ENCODE measurements at regions not wholly inside any gene's neighbourhood (a gene's known extent, or its start where the extent isn't known, plus 50 kb on each side); places are given as distances from the start of the nearest gene placed in this dataset.

DNA sequence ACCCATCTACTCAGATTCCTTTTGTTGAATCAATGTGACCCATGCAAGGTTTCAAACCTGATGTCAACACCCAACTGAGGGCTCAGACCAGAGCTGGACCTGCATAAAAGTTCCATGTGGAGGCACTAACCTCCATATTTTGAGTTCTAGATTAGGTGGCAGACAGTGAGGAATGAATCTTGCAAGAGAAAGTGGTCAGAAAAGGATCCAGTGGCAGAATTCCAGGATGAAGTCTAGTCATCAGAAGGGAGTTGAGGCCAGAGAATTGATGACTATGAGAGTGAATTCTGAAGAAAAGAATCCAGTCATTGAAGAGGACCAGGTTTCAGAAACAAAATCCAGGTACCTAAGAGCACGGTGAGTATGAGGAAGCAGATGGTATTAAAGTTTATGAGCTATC is 205.1 kb upstream of the RGMB start:
- H3K36me3 Mint-ChIP-seq (ENCODE audit: low read depth): no peaks in the 10 kb centered on the region
- H3K9me3 Mint-ChIP-seq: no peaks in the 10 kb centered on the region
- H3K27ac Mint-ChIP-seq: no peak overlapping the region
- no peaks in the 10 kb centered on the region for H3K27me3 Mint-ChIP-seq (ENCODE audit: insufficient read depth)
- H3K4me1 Mint-ChIP-seq (ENCODE audit: low read depth): peaks cover 43% of the 10 kb centered on the region
- DNase-seq: peak; percentile 43
- TF ChIP-seq, protein P1, sequence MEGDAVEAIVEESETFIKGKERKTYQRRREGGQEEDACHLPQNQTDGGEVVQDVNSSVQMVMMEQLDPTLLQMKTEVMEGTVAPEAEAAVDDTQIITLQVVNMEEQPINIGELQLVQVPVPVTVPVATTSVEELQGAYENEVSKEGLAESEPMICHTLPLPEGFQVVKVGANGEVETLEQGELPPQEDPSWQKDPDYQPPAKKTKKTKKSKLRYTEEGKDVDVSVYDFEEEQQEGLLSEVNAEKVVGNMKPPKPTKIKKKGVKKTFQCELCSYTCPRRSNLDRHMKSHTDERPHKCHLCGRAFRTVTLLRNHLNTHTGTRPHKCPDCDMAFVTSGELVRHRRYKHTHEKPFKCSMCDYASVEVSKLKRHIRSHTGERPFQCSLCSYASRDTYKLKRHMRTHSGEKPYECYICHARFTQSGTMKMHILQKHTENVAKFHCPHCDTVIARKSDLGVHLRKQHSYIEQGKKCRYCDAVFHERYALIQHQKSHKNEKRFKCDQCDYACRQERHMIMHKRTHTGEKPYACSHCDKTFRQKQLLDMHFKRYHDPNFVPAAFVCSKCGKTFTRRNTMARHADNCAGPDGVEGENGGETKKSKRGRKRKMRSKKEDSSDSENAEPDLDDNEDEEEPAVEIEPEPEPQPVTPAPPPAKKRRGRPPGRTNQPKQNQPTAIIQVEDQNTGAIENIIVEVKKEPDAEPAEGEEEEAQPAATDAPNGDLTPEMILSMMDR (IDR thresholded peaks at IDR 0.05): no peak
- no peak overlapping the region for H3K4me3 Mint-ChIP-seq

- Mint-ChIP-seq H3K4me3 (no peak overlapping the region), H3K27ac (no peak overlapping the region), H3K9me3 (no peaks in the 10 kb centered on the region), H3K36me3 (ENCODE audit: low read depth) (no peaks in the 10 kb centered on the region), H3K4me1 (ENCODE audit: low read depth) (peaks cover 43% of the 10 kb centered on the region), H3K27me3 (ENCODE audit: insufficient read depth) (no peaks in the 10 kb centered on the region)
- DNase-seq: no peak
- TF ChIP-seq, protein P1 (IDR thresholded peaks at IDR 0.05): no peak
Measured at GRCh38 chr5:98569288-98569687, 204.2 kb upstream of the RGMB start.

- TF ChIP-seq, protein P1 (IDR thresholded peaks at IDR 0.05): no peak
- no peak overlapping the region for H3K27ac Mint-ChIP-seq
- H3K9me3 Mint-ChIP-seq: no peaks in the 10 kb centered on the region
- H3K4me3 Mint-ChIP-seq: no peak overlapping the region
- no peaks in the 10 kb centered on the region for H3K36me3 Mint-ChIP-seq (ENCODE audit: low read depth)
- H3K4me1 Mint-ChIP-seq (ENCODE audit: low read depth): peaks cover 43% of the 10 kb centered on the region
- H3K27me3 Mint-ChIP-seq (ENCODE audit: insufficient read depth): no peaks in the 10 kb centered on the region
- DNase-seq: peak; percentile 48
Measured at GRCh38 chr5:98570010-98570409, 203.5 kb upstream of the RGMB start.

GRCh38 chr5:98570661-98571191 is 202.7 kb upstream of the RGMB start:
- Mint-ChIP-seq H3K27me3 (ENCODE audit: insufficient read depth) (no peaks in the 10 kb centered on the region), H3K9me3 (no peaks in the 10 kb centered on the region), H3K4me1 (ENCODE audit: low read depth) (peaks cover 43% of the 10 kb centered on the region), H3K36me3 (ENCODE audit: low read depth) (no peaks in the 10 kb centered on the region), H3K27ac (peak overlapping the region; percentile 77), H3K4me3 (no peak overlapping the region; the same call in 1 of the 2 replicates)
- TF ChIP-seq, protein P1 (IDR thresholded peaks at IDR 0.05): no peak
- peak; percentile 36 for DNase-seq

DNA sequence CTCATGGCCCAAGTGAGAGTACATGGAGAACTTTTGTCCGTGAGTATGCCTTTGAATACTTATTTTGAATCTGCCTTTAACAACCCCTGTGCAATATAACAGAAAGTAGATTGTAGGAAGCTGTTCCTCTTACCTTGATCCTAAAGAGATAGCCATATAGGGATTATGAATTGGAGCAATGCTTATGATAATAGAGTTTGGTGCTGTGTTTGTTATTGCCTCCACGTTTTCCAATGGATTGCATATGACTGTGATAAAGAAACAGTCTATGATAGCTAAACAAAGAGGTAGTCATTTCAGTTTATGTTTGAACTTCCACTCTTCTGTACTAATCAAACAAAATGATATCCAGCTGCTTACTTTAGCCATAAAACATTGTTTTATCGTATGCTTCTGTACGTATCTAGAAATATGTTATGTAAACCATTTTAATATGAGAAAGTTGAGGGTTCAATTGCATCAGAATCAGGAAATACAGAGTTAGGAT is 199.6 kb upstream of the RGMB start:
- H3K27me3 Mint-ChIP-seq (ENCODE audit: insufficient read depth): no peaks in the 10 kb centered on the region
- H3K4me3 Mint-ChIP-seq: no peak overlapping the region
- H3K4me1 Mint-ChIP-seq (ENCODE audit: low read depth): peaks cover 32% of the 10 kb centered on the region
- H3K9me3 Mint-ChIP-seq: no peaks in the 10 kb centered on the region
- no peak overlapping the region for H3K27ac Mint-ChIP-seq
- TF ChIP-seq, protein P1 (IDR thresholded peaks at IDR 0.05): no peak
- H3K36me3 Mint-ChIP-seq (ENCODE audit: low read depth): peaks cover 4% of the 10 kb centered on the region; the same call in 1 of the 2 replicates
- DNase-seq: no peak

All from HFFc6 (cell line).